RCC 7860 (cell line): ENCODE measurements at regions not wholly inside any gene's neighbourhood (a gene's known extent, or its start where the extent isn't known, plus 50 kb on each side); places are given as distances from the start of the nearest gene placed in this dataset.

Experiments
- DNase-seq: peaks from one replicate; pipeline ENCODE4 v3.0.0-alpha.2; 2015; ENCODE audit warnings: low spot score
- FAIRE-seq: peaks from 2 replicates; lab custom pipeline; 2012; peaks lifted over from hg19 to GRCh38; lab: Jason Lieb, UNC

DNA sequence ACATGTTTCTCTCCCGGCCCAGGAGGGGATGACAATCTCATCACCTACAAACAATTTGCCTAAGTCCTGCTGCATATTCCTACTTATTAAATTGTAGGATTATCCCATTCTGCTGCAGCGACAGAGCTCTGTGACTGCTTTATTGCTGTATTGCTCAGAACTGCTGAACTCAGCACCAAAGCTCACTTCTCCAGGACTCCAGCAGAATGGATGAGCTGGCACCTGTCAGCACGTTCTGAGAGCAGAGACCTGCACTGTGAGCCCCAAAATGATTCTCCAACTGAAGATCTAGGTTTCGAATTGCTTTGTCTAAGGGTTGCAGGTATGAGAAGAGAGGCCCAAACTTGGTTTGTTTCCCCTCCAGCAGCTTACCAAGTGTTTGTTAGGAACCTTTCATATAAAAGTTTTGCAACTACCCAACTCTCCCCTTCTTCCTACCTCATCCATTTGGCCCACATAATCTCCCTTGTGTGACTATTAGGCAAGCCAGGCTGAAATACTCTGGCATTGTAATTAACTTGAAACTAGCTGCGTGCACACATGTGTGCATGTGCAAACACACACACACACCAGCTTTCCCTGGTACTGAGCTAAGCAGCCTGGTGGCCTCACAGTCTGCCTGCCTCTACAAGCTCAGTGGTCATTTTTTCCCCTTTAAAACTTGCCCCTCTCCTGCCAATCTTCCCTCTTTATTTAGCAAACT, 161.4 kb upstream of the CAMK1G start:
- FAIRE-seq = no peak
- no peak for DNase-seq

DNA sequence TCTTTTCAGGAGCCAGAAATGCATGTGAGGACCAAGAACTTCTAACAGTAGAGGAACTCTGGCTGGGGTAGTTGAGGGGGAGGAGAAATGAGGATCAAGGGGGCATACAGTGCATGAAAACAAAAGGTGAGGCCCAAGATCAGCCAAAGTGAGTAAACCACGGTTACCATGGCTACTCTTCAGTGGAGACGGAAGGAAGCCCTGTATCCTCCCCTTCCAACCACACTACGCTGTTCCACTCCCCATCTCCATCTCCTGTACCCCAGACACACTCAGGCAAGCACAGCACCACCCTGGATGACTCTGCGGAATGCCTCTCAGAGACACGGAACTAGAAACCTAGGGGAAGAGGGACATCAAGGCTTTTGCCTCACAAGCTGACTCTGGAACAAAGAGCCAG, 157.6 kb upstream of the CAMK1G start:
- FAIRE-seq (no peak), DNase-seq (no peak)

DNA sequence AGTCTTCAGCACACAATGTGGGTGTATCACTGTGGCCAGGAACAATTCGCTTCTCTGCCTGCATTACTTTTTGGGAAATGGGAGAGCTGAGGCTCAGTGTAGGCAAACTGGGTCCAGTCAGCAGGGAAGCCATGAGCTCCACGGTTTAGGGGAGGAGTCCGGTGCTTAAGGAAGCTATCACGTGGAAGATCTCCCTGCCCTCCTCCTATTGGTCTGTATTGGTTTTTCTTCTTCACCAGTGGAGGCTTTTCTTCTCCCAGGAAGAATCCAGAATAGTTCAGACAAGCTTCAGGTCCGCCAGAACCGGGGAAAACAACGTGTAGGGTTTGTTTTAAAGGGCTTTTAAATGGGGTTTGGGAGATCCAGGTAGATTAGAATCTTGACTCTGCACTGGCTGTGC, 156.2 kb upstream of the CAMK1G start:
- FAIRE-seq (no peak), DNase-seq (no peak)

DNA sequence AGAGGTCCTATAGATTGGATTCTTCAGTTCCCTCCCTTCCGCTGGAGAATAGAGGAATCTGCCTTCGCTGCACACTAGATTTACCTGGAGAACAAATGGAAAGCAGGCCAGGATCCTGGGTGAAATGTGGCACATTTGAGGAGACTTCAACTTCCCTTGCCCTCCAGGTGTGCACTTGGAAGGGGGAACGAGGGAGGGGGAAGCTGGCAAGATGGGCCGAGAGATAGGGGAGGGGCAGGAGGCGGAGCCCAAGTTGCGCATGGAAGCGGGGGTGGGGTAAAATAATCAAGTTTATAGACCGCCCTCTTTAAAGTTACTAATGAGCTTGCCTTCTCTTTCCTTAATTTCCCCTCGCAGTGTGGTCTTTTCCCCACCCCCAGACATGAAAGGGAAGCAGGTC, 155.7 kb upstream of the CAMK1G start:
- DNase-seq = no peak
- FAIRE-seq = no peak

DNA sequence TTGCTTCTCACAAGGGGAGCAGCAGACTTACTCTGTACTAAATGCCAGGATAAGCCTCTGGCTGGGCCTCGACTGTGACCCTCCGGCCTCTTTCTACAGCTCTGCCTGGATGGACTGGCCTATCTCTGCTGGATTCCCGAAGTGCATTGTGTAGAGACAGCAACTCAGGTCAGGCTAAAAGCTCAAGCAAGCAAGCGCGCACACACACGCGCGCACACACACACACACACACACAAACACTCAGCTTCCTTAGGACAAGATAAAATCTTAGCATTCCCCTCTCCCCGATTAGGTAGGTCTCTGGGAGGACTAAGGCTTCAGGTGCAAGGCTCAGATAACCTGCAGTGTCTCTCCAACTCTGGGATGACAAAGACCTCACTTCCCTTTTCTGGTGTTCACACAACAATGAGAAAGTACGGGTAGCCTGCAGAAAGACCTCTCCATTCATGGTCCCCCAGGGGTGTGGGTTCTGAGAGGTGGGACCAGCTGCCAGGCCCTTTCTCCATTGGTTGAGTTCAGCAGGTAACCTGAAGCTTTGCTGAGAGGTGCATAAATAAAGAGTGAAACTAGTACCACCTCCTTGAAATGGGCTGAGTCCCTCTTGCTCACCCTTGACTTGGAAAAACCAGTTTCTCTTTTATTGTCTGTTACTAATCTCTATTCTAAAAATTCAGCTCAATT, 155.1 kb upstream of the CAMK1G start:
- no peak for FAIRE-seq

DNA sequence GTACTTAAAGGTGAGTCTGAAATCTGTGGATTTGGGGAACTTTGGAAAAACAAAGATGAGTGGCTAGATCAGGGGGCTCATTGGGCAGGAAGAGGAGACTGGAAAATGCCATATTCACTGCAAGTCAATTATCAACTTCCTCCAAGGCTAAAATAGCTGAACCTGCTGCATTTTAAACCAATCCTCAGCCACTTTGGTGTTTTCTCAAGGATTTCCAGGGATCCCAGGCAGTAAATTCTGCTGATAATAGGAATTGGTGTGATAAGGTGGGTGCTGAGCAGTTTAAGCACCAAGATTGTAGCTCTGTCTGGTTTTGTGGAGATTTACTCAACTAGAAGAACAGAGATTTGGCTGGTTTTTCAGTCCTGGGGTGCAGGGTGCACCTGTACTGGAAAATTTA, 153.9 kb upstream of the CAMK1G start:
- DNase-seq (no peak), FAIRE-seq (no peak)

More for the DNA sequence above, 155.1 kb upstream of the CAMK1G start:
- DNase-seq = no peak

DNA sequence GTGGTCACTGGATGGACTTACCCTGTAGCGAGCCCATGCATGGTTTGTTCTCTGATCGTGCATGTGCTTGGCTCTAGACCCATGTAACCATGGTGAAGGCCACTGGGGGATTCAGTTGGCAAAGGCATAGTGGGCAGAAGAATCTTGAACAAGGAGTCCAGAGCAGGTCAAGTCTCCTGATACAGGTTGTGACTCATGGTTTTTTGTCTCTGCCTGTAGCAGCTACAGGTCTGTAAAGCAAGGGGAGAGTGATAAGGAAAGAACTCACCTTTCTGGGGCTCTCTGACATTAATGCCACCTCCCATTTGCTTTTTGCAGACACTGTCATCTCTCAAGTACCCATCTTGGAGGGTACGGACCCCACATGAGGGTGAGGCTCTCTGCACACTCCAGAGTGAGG, 153.4 kb upstream of the CAMK1G start:
- no peak for FAIRE-seq
- no peak for DNase-seq

DNA sequence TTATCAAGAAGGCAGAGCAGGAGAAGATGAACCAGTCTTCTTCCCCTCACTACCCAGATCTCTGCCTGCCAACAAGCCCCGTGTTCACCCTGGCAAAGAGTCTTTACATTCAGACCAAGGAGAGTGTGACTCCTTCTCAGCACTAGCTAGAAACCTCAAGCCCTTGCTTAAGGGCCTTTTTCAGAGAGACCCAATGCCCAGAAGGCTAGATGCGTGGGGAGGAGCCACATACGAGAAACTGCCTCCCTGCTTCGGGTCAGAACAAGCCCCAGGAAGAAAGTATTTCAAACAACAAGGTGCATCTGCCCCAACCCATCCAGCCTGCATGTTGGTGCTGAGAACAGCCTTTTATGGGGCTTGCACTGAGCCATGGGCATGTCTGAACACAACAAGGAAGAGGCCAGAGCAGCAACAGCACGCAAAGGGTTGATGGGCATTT, 152.7 kb upstream of the CAMK1G start:
- DNase-seq (no peak), FAIRE-seq (no peak)

DNA sequence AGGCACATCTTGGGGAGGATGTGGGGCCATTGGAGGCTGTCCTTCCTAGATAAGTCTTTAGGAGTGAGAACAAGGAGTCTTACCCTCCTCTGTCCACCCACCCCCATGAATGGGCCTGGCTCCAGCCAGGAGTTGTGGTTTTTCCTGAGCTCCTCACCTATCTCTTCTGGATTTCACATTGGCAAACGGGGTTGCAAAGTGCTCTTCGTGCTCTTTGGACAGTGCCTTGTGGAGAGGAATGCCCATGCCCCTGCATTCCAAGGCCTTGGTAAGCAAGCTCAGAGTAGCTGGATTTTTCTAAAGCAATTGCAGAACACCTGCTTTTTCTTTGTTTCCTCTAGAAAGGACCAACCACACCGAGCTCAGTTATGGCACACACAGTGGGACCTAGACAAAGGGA, 152.1 kb upstream of the CAMK1G start:
- FAIRE-seq = no peak
- DNase-seq = no peak

DNA sequence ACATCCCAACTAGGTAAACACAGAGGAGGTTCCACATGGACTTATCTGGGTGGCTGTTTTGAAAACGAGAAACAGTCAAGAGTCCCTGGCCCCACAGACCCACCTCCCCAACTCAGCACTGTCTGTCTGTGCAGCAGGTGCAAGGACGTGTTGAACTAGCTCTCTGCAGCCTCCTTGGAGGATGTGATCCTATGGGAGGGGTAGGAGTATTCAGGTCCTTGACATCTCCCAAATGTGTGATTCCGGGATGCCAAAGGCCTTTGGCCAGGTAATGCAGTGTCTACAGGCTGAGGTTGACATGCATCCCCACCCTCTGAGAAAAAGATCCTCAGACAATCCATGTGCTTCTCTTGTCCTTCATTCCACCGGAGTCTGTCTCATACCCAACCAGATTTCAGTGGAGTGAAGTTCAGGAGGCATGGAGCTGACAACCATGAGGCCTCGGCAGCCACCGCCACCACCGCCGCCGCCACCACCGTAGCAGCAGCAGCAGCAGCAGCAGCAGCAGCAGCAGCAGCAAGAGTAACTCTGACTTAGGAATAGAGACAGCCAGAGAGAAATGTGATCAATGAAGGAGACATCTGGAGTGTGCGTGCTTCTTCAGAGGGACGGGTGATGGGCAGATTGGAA, 151.6 kb upstream of the CAMK1G start:
- DNase-seq (no peak), FAIRE-seq (no peak)

DNA sequence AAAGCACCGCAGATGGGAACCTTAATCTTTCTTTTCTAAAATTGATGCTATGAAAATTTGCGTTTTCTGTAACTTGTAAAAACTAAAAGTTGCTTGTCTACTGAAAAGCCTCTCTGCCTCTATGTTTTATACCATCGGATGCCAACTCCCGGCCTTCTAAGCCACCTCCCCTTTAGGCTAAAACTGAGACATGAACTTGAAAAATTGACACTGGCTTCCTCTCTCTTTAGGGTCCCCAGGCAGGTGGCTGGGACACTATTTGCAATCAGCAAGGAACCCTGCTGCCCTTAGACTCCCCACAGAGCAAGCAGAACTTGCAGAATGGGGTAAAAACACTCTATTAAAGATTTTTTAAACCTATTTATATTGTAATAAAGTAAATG, 151.1 kb upstream of the CAMK1G start:
- DNase-seq (no peak), FAIRE-seq (no peak)

DNA sequence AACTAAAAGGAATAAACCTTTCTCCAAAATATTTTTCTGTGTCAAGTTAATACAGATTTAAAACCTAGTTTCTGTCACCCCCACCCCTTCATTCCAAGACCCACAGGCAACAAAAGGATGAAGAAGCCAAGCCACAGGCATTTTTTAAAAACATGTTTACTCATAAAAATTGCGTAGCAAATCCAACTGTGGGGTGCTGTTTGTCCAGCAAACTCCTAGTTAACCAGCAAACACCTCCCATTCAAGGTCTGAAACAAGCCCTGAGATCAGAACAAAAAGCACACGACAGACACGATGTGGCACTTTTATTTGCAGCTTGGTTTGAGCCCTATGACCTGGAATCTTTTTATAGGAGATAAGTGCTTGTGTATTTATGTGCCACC, 149.9 kb upstream of the CAMK1G start:
- DNase-seq = no peak
- FAIRE-seq = no peak

DNA sequence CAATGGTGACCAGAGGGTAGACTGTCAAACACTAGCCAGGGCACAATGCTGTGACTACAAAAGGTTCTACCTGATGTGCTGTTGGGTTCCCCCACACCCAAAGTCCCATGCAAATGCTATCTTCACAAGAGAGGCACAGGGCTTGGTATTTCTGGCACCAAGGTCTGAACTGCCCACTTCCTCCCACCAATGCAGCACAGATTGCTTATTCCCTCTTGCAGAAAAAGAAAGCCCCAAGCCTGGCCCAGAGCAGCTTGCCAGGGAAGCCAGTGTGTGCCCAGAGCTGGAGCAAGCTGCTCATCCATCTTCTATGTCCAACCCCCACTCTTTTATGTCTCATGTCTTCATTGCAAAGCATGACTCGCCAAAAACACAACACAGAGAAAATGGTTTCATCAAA, 149.4 kb upstream of the CAMK1G start:
- DNase-seq = peak; percentile 52
- FAIRE-seq = no peak

DNA sequence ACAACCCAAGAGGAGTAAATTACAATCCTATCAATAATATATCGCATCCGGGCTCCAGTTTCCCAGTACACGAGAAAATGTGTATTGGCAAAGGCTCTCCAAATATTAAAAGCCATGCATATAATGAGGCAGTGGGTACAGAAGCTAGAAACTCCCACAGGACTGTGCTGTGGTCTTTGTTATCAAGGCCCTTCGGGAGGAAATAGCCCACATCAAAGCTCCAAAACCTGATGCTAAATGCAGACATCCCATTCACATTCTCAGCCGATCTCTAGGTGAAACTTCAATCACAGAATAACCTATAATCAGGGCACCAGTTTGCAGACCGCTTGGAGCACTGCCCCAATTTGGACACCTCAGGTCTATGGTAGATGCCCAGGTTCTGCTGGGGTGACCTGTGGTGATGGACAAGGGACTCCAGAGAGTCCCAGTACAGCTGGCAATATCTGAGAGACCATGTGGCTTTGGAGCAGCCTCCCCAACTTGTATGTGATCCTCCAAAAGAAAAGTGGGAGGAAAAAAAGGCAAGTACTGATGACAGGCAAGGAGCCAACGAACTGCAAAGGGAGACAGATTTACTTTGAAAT, 148.8 kb upstream of the CAMK1G start:
- FAIRE-seq = no peak

DNA sequence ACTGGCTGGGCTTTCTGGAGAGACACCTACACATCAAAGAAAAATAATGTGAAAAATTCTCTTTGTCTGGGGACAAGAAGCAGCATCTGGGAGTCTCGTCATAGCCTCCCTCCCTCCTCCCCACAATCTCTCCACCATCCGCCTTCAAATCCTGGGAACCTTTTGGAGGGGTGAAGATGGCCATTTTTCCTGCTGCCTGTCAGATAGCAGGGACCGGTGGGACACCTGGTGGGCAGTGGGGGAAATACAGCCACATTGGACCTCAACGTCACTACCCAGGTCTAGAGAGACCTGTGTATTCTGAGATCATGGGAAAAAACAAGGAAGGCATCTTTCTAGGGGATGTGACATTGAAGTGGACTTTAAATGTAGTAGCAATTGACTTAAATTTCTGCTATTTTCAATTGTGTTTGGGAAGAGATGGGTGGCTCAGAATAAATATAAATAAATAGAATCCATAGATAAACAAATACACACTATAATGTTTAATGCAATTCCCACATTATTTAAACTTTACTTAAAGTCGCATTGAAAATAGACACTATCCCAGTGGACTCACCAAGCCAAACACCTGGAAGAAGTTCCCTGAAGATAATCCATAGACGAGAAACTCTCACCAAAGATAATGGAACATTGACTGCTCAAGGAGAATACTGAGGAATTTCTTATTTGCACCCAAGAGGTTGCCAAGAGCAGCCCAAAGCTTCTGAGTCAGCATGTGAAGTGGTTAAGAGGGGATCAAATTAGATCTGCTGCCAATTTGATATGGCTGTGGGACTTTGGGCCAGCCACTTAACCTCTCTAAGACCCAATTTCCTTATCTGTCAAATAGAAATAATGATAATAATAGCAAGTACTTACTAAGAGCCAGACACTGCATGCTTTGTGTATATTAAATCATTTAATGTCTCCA, 147.6 kb upstream of the CAMK1G start:
- DNase-seq (peak; percentile 79), FAIRE-seq (peak; percentile 83)

More for the DNA sequence above, 148.8 kb upstream of the CAMK1G start:
- DNase-seq = no peak

DNA sequence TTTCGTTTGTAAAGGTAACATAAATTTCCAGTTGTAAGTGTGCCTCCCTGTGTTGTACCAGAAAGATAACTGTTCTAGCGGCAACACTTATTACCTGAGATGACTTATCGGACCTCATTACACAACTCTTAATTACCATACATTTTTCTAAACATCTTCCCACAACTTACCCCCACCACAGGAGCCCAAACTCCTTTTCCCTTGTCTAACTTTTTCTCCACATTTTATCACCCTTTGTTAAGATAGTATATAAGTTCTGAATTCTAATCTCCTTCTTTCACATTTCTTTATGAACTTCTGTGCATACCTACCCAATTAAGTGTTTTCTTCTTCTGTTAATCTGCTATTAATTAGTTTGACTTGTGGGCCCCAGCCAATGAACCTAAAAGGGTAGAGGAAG, 143.7 kb upstream of the CAMK1G start:
- FAIRE-seq (no peak), DNase-seq (no peak)

DNA sequence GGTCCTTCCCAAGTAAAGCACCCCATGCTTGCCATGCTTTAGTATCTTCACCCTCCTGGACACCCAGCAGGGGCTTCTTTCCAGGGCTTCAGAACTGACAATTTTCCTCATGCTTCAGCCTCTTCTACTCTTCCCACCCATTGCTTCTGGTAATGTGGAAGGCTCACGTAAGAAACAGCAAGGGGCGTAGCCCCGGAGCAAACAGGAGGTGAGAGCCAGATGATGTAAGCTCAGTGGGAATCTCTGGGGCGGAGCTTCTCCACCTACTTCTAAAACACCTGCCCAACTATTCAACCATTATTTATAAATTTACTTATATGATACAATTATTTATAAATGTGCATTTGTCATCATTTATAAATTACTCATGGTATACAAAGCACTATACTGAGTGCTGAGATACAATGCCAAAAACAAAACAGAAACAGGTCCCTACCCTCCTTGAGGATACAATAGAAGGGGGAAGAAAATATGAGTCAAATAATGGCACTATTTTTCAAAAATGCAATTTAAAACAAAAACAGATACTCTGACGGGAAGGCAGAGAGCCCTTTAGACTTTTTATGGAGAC, 140.1 kb upstream of the CAMK1G start:
- DNase-seq (no peak), FAIRE-seq (no peak)

DNA sequence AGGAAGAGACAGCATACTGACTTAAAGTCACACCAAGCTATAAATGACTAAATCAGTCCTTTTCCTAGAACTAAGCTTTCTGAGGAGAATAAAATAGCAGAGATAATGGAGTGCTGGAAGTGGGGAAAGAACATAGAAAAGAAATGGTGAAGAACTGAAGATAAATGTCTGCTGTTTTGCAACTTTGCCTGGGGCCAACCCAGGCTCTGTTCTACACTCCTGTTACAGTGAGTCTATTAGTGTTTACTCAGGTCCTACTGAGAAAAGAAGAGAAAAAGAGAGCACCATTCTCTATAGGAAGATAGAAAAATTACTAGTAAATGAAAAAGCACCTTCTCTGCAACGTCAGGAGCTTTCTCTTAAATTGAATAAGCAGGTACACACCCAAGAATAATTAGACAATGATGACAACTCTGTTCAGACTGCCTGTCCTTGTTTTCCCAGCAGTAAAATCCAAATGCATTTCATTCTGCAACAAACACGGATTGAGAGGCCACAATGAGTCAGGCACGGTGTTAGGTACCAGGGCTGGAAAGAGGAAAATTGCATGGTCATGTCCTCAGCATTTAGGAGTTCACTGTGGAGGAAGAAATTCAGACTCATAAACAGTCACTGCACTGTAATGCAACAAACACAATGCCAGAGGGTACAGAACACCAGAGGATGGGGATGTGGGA, 139.4 kb upstream of the CAMK1G start:
- no peak for DNase-seq
- no peak for FAIRE-seq

DNA sequence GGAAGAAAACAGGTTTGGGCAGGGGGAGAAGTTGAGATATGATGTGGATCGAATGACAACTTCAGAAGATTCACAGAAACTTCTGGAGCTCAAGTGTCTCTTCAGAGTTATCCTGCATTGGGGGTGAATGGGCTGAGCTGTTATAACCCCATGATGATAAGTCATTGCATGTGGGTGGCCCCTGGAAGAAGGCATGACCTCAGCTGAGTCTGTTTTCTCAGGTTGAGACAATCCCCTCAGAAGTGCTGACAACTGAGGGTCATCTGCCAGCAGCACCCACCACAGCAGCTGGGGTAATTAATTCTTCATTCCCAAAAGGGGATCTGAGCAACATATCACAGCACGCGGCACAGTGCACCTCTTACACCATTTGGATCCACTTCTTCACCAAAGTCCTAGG, 138.6 kb upstream of the CAMK1G start:
- FAIRE-seq (no peak), DNase-seq (no peak)

DNA sequence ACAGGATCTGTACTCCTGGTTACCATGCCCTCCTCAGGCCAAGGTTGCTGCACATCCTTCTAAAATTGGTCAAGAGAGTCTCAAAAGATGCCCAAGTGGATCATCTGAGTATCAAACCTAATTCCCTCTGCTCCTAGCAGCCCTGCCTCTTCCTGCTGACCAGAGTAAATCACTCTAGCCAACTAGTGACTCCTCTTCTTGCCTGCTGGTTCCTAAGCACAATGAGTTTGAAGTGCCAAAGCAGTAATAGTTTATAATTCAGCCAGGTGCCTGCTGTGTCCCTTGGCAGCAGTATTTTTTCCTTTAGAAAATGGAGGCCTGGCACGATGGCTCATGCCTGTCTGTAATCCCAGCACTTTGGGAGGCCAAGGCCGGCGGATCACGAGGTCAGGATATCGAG, 137.9 kb upstream of the CAMK1G start:
- FAIRE-seq (no peak), DNase-seq (no peak)
